ENCODE measurements at regions not wholly inside any gene's neighbourhood (a gene's known extent, or its start where the extent isn't known, plus 50 kb on each side); places are given as distances from the start of the nearest gene placed in this dataset.

- peaks cover 16% of the 10 kb centered on the region for H3K9me3 Mint-ChIP-seq
- H3K36me3 Mint-ChIP-seq: no peaks in the 10 kb centered on the region
- TF ChIP-seq CTCF (IDR thresholded peaks at IDR 0.05; ENCODE audit: unreplicated experiment): no peak
- peaks cover 2% of the 10 kb centered on the region for H3K4me1 Mint-ChIP-seq
- no peaks in the 10 kb centered on the region for H3K27me3 Mint-ChIP-seq (ENCODE audit: low read depth)
- no peak for DNase-seq (ENCODE audit: low spot score in 2 of 2, unreplicated experiment in 2 of 2)
- no peak overlapping the region for H3K4me3 Mint-ChIP-seq
- H3K27ac Mint-ChIP-seq: no peak overlapping the region
Observed at GRCh38 chr6:104227508-104227907, 632.2 kb downstream of the HACE1 start.

DNA sequence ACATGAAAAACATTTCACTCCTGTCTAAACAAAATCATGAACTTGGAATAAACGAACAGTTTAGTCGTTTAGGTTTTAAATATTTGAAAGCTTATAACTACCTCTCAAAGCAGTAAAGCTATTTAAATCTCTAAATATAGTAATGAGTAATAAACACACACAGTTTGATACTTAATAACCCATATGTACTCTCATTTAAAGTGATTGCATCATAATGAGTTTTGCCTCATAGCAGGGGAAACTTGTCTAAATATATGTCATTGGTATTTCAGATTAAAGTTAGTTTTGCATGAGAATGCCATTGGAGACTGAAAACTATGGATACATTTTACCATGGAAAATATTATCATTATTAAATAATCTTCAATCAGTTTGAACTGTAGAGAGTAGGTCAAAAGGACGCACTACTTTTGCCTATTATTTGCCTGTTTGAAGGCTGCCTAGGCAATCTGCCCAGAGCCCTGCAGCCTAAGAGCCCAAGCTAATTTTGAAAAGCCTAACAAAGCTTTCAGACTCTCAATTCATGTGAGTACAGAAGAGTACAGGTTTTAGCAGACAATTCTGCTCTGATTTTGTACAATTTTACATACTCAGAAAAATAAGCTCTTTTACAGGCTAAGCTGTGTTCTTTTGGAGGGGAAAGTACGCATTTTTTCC, 632.8 kb downstream of the HACE1 start:
- TF ChIP-seq CTCF (IDR thresholded peaks at IDR 0.05; ENCODE audit: unreplicated experiment): no peak
- H3K27me3 Mint-ChIP-seq (ENCODE audit: low read depth): no peaks in the 10 kb centered on the region
- DNase-seq (ENCODE audit: low spot score in 2 of 2, unreplicated experiment in 2 of 2): no peak
- H3K9me3 Mint-ChIP-seq: peaks cover 20% of the 10 kb centered on the region
- peaks cover 3% of the 10 kb centered on the region for H3K36me3 Mint-ChIP-seq
- peaks cover 2% of the 10 kb centered on the region for H3K4me1 Mint-ChIP-seq
- H3K4me3 Mint-ChIP-seq: no peak overlapping the region
- no peak overlapping the region for H3K27ac Mint-ChIP-seq

- H3K27ac Mint-ChIP-seq: no peak overlapping the region
- H3K4me1 Mint-ChIP-seq: peaks cover 30% of the 10 kb centered on the region
- H3K9me3 Mint-ChIP-seq: peaks cover 11% of the 10 kb centered on the region
- no peak for TF ChIP-seq CTCF (IDR thresholded peaks at IDR 0.05; ENCODE audit: unreplicated experiment)
- H3K36me3 Mint-ChIP-seq: peaks cover 3% of the 10 kb centered on the region
- H3K4me3 Mint-ChIP-seq: no peak overlapping the region
- no peaks in the 10 kb centered on the region for H3K27me3 Mint-ChIP-seq (ENCODE audit: low read depth)
- no peak for DNase-seq (ENCODE audit: low spot score in 2 of 2, unreplicated experiment in 2 of 2)
Observed at GRCh38 chr6:104218116-104218515, 641.6 kb downstream of the HACE1 start.

DNA sequence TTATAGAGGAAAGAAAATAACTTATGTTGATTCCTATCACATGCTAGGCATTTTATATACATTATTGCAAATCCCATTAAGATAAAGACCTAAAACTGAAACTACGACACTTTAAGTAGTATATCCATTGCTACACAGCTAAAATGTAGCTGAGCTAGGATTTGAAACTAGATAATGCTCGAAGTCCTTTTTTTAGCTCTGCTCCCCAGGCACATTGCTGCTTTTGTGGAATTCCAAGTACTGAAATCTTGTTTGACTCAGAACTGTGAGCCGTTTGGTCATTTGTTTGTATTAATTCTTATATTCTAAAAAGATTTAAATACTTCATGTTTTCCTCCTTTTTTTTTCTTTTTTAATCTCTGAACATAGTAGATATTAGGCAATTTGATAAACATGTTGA, 644.8 kb downstream of the HACE1 start:
- DNase-seq (ENCODE audit: low spot score in 2 of 2, unreplicated experiment in 2 of 2): no peak
- Mint-ChIP-seq H3K9me3 (no peaks in the 10 kb centered on the region), H3K4me1 (peaks cover 34% of the 10 kb centered on the region), H3K36me3 (no peaks in the 10 kb centered on the region), H3K4me3 (no peak overlapping the region), H3K27ac (no peak overlapping the region), H3K27me3 (ENCODE audit: low read depth) (no peaks in the 10 kb centered on the region)
- no peak for TF ChIP-seq CTCF (IDR thresholded peaks at IDR 0.05; ENCODE audit: unreplicated experiment)

GRCh38 chr6:104212977-104213668, 646.6 kb downstream of the HACE1 start:
- Mint-ChIP-seq H3K9me3 (no peaks in the 10 kb centered on the region), H3K4me1 (peaks cover 30% of the 10 kb centered on the region), H3K27me3 (ENCODE audit: low read depth) (no peaks in the 10 kb centered on the region), H3K4me3 (no peak overlapping the region), H3K36me3 (no peaks in the 10 kb centered on the region), H3K27ac (no peak overlapping the region)
- no peak for DNase-seq (ENCODE audit: low spot score in 2 of 2, unreplicated experiment in 2 of 2)
- TF ChIP-seq CTCF (IDR thresholded peaks at IDR 0.05; ENCODE audit: unreplicated experiment): no peak
